ENCODE measurements at regions not wholly inside any gene's neighbourhood (a gene's known extent, or its start where the extent isn't known, plus 50 kb on each side); places are given as distances from the start of the nearest gene placed in this dataset.
"Not testable (repeated sequence)": the region's sequence is repeated elsewhere in the genome, so short reads cannot be mapped to it uniquely, and the experiment has no call there.

GRCh38 chr15:25068696-25069095 lies 113.9 kb downstream of the SNRPN start:
- DNase-seq, result no peak

GRCh38 chr15:25070353-25070963 lies 115.7 kb downstream of the SNRPN start:
- no peak for DNase-seq

GRCh38 chr15:25072857-25073476 lies 118.2 kb downstream of the SNRPN start:
- no peak for DNase-seq

GRCh38 chr15:25087137-25087536 lies 132.3 kb downstream of the SNRPN start:
- DNase-seq, result no peak

- no peak for DNase-seq
Observed at GRCh38 chr15:25088261-25088790, 133.5 kb downstream of the SNRPN start.

GRCh38 chr15:25089577-25089976 lies 134.8 kb downstream of the SNRPN start:
- DNase-seq, result no peak

- no peak for DNase-seq
Observed at GRCh38 chr15:25090073-25090733, 135.4 kb downstream of the SNRPN start.

- DNase-seq, result no peak
Observed at GRCh38 chr15:25091421-25092158, 136.8 kb downstream of the SNRPN start.

GRCh38 chr15:25092661-25093060 lies 137.9 kb downstream of the SNRPN start:
- DNase-seq, result no peak

GRCh38 chr15:25093455-25094029 lies 138.8 kb downstream of the SNRPN start:
- DNase-seq, result no peak

- DNase-seq, result no peak
Observed at GRCh38 chr15:25094066-25094465, 139.3 kb downstream of the SNRPN start.

GRCh38 chr15:25094519-25094918 lies 139.7 kb downstream of the SNRPN start:
- DNase-seq, result no peak

- no peak for DNase-seq
Observed at GRCh38 chr15:25095179-25095578, 140.4 kb downstream of the SNRPN start.

GRCh38 chr15:25099966-25100365 lies 145.2 kb downstream of the SNRPN start:
- DNase-seq, result not testable (repeated sequence)

GRCh38 chr15:25106209-25106608 lies 151.4 kb downstream of the SNRPN start:
- no peak for DNase-seq

- DNase-seq, result no peak
Observed at GRCh38 chr15:25133804-25134203, 179.0 kb downstream of the SNRPN start.

GRCh38 chr15:25134546-25134945 lies 179.8 kb downstream of the SNRPN start:
- peak; percentile 14 for DNase-seq

GRCh38 chr15:25136119-25136518 lies 181.3 kb downstream of the SNRPN start:
- peak; percentile 65 for DNase-seq

GRCh38 chr15:25137013-25137412 lies 182.2 kb downstream of the SNRPN start:
- DNase-seq, result no peak

GRCh38 chr15:25169318-25169717 lies 214.5 kb downstream of the SNRPN start:
- DNase-seq, result no peak

GRCh38 chr15:25170113-25170731 lies 215.4 kb downstream of the SNRPN start:
- no peak for DNase-seq

GRCh38 chr15:25170781-25171110 lies 216.0 kb downstream of the SNRPN start:
- no peak for DNase-seq

All from NCI-H82 (cell line).